Cardiac muscle cell (in vitro differentiated cells and primary cell): ENCODE measurements at regions not wholly inside any gene's neighbourhood (a gene's known extent, or its start where the extent isn't known, plus 50 kb on each side); places are given as distances from the start of the nearest gene placed in this dataset.

Experiments used
- DNase-seq, 2 donors: peaks; one replicate each; pipeline versions ENCODE4 v3.0.0 to v3.0.0-alpha.2; 2010 to 2017; ENCODE audit warnings: low read depth in 1 of 2, low spot score in 1 of 2
- H3K27ac ChIP-seq: fragments of 200-600 bp; sonication (generic); 2 replicates; pipeline ENCODE4 v1.5.1; 2016
- H3K27me3 ChIP-seq: fragments of 200-600 bp; sonication (generic); 2 replicates; pipeline ENCODE4 v1.6.0; 2016; ENCODE audit warnings: control low read depth
- H3K36me3 ChIP-seq: fragments of 200-600 bp; sonication (generic); 2 replicates; pipeline ENCODE4 v1.5.1; 2016; ENCODE audit warnings: control low read depth
- H3K4me1 ChIP-seq: fragments of 200-600 bp; sonication (generic); 2 replicates; pipeline ENCODE4 v1.8.1; 2017; ENCODE audit warnings: low read depth, mild to moderate bottlenecking, mixed run types
- H3K4me3 ChIP-seq: fragments of 200-600 bp; sonication (generic); 2 replicates; pipeline ENCODE4 v1.5.1; 2016; ENCODE audit warnings: mild to moderate bottlenecking
- H3K9me3 ChIP-seq: fragments of 200-600 bp; sonication (generic); 2 replicates; pipeline ENCODE4 v1.5.1; 2017; ENCODE audit warnings: low read depth, mild to moderate bottlenecking, control low read depth
- TF ChIP-seq, protein P1 (sequence below): IDR thresholded peaks from 2 replicates; pipeline ENCODE4 v1.5.1; 2012; ENCODE audit warnings: low read depth, mild to moderate bottlenecking, low read length

- no peak overlapping the region for H3K27ac ChIP-seq
- no peaks in the 10 kb centered on the region for H3K4me1 ChIP-seq
- no peaks in the 10 kb centered on the region for H3K9me3 ChIP-seq
- H3K27me3 ChIP-seq: no peaks in the 10 kb centered on the region
- TF ChIP-seq, protein P1, sequence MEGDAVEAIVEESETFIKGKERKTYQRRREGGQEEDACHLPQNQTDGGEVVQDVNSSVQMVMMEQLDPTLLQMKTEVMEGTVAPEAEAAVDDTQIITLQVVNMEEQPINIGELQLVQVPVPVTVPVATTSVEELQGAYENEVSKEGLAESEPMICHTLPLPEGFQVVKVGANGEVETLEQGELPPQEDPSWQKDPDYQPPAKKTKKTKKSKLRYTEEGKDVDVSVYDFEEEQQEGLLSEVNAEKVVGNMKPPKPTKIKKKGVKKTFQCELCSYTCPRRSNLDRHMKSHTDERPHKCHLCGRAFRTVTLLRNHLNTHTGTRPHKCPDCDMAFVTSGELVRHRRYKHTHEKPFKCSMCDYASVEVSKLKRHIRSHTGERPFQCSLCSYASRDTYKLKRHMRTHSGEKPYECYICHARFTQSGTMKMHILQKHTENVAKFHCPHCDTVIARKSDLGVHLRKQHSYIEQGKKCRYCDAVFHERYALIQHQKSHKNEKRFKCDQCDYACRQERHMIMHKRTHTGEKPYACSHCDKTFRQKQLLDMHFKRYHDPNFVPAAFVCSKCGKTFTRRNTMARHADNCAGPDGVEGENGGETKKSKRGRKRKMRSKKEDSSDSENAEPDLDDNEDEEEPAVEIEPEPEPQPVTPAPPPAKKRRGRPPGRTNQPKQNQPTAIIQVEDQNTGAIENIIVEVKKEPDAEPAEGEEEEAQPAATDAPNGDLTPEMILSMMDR: no peak
- no peak overlapping the region for H3K4me3 ChIP-seq
- H3K36me3 ChIP-seq: no peaks in the 10 kb centered on the region
- DNase-seq: no peak
Measured at GRCh38 chr5:152907488-152908245, 502.6 kb upstream of the NMUR2 start.

DNA sequence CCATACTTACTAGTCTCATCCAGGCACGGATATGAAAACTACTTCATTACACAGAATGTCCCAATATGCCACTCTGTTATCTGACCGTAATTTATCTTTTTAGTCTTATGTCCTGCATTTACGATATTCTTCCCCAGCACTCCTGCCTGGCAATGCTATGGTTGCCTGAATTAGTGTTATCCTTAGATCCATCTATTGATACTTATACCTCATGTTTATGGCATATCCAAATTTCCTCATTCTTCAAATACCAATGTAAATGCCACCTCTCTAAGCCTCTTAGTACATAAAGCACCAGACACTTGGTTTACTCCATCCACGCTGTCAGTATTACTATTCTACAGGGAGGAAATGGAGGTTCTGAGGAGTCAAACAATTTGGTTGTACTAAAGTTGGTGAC, 507.8 kb upstream of the NMUR2 start:
- Histone ChIP-seq H3K4me1 (no peaks in the 10 kb centered on the region), H3K27me3 (no peaks in the 10 kb centered on the region), H3K27ac (no peak overlapping the region), H3K9me3 (no peaks in the 10 kb centered on the region), H3K36me3 (no peaks in the 10 kb centered on the region), H3K4me3 (no peak overlapping the region)
- DNase-seq: no peak
- TF ChIP-seq, protein P1: no peak

- Histone ChIP-seq H3K4me3 (no peak overlapping the region), H3K4me1 (no peaks in the 10 kb centered on the region), H3K27me3 (no peaks in the 10 kb centered on the region), H3K36me3 (no peaks in the 10 kb centered on the region), H3K27ac (no peak overlapping the region), H3K9me3 (no peaks in the 10 kb centered on the region)
- TF ChIP-seq, protein P1: no peak
- DNase-seq: no peak
Measured at GRCh38 chr5:152932621-152933020, 527.5 kb upstream of the NMUR2 start.

DNA sequence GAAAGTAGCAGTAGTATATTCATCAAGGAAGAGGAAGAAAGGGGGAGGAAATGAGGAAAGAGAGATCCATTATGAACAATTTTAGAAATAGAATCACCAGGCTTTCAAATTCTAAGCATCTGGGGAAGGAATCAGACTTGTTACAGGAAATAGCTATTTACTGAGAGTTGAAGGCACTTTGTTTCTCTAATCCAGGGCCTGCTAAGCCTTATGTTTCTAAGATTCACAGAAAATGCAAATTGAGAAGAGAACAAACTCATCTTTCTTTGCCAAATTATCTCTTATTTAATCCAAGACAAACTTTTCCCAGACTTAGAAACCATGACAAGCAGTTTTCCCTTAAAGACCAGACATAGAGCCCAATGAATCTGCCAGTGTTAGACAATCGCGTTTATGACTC, 528.0 kb upstream of the NMUR2 start:
- no peak for DNase-seq
- TF ChIP-seq, protein P1: no peak
- no peaks in the 10 kb centered on the region for H3K4me1 ChIP-seq
- H3K4me3 ChIP-seq: no peak overlapping the region
- no peaks in the 10 kb centered on the region for H3K36me3 ChIP-seq
- no peak overlapping the region for H3K27ac ChIP-seq
- H3K9me3 ChIP-seq: no peaks in the 10 kb centered on the region
- no peaks in the 10 kb centered on the region for H3K27me3 ChIP-seq

DNA sequence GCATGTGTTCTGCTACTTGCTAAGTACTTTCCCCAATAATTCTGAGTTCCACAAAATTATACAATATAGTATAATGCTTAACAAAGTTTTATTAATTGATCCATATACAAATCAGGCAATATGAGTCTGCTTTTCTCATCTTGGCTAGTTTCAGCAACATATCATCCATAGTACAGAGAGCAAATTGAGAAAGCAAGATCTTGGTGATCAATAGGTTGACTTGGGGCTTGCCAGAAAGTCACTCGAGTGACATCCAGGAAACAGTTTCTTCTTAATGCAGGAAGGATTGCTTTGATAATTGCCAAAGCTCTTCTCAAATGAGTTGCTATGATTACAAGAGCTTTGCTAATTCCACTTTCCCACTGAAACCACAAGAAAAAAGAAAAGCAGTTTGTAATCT, 533.6 kb upstream of the NMUR2 start:
- Histone ChIP-seq H3K4me3 (no peak overlapping the region), H3K27me3 (no peaks in the 10 kb centered on the region), H3K9me3 (no peaks in the 10 kb centered on the region), H3K27ac (no peak overlapping the region), H3K4me1 (no peaks in the 10 kb centered on the region), H3K36me3 (no peaks in the 10 kb centered on the region)
- TF ChIP-seq, protein P1: no peak
- DNase-seq: no peak
